Suprapubic skin (tissue), 4 donors: ENCODE measurements at regions not wholly inside any gene's neighbourhood (a gene's known extent, or its start where the extent isn't known, plus 50 kb on each side); places are given as distances from the start of the nearest gene placed in this dataset.
"Not testable (repeated sequence)": the region's sequence is repeated elsewhere in the genome, so short reads cannot be mapped to it uniquely, and the experiment has no call there.

Experiments used
- EP300 ChIP-seq: sonication (generic); formaldehyde crosslinking; IDR thresholded peaks from one replicate; pipeline ENCODE4 v1.6.1; 2017; ENCODE audit warnings: antibody characterized with exemption
- POLR2A ChIP-seq, 2 donors: fragments of 450-650 bp; IDR thresholded peaks; one replicate each; pipeline ENCODE4 v1.6.1; 2017; ENCODE audit warnings: antibody characterized with exemption in 2 of 2, mild to moderate bottlenecking in 2 of 2, moderate library complexity in 2 of 2
- POLR2AphosphoS5 ChIP-seq, 3 donors: sonication (generic); formaldehyde crosslinking; IDR thresholded peaks; one replicate each; pipeline ENCODE4 v1.6.1; 2017; ENCODE audit warnings: antibody characterized with exemption in 3 of 3
- TF ChIP-seq, protein P1 (sequence below), 2 donors: fragments of 200-600 bp in 1 of 2; fragments of 450-650 bp in 1 of 2; sonication (generic) in 1 of 2; IDR thresholded peaks; one replicate each; pipeline ENCODE4 v1.5.1; 2016 to 2019; ENCODE audit warnings: antibody characterized with exemption in 2 of 2, mild to moderate bottlenecking in 1 of 2, moderate library complexity in 1 of 2

DNA sequence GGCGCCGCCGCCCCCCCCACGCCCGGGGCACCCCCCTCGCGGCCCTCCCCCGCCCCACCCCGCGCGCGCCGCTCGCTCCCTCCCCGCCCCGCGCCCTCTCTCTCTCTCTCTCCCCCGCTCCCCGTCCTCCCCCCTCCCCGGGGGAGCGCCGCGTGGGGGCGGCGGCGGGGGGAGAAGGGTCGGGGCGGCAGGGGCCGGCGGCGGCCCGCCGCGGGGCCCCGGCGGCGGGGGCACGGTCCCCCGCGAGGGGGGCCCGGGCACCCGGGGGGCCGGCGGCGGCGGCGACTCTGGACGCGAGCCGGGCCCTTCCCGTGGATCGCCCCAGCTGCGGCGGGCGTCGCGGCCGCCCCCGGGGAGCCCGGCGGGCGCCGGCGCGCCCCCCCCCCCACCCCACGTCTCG lies 2121.5 kb upstream of the TPTE start:
- not testable (repeated sequence) for TF ChIP-seq EP300; POLR2AphosphoS5 (IDR thresholded peaks at IDR 0.05); POLR2A (IDR thresholded peaks at IDR 0.05)
- TF ChIP-seq, protein P1, sequence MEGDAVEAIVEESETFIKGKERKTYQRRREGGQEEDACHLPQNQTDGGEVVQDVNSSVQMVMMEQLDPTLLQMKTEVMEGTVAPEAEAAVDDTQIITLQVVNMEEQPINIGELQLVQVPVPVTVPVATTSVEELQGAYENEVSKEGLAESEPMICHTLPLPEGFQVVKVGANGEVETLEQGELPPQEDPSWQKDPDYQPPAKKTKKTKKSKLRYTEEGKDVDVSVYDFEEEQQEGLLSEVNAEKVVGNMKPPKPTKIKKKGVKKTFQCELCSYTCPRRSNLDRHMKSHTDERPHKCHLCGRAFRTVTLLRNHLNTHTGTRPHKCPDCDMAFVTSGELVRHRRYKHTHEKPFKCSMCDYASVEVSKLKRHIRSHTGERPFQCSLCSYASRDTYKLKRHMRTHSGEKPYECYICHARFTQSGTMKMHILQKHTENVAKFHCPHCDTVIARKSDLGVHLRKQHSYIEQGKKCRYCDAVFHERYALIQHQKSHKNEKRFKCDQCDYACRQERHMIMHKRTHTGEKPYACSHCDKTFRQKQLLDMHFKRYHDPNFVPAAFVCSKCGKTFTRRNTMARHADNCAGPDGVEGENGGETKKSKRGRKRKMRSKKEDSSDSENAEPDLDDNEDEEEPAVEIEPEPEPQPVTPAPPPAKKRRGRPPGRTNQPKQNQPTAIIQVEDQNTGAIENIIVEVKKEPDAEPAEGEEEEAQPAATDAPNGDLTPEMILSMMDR (IDR thresholded peaks at IDR 0.05): not testable (repeated sequence)
